Stimulated activated CD4-positive, alpha-beta T cell treated with anti-CD3 and anti-CD28 coated beads, Interleukin-1b, Interleukin-23, amount 100 ng/mL, for 4 hours (primary cell): ENCODE measurements at regions not wholly inside any gene's neighbourhood (a gene's known extent, or its start where the extent isn't known, plus 50 kb on each side); places are given as distances from the start of the nearest gene placed in this dataset.
"Not testable (repeated sequence)": the region's sequence is repeated elsewhere in the genome, so short reads cannot be mapped to it uniquely, and the experiment has no call there.

Source experiments
- DNase-seq, 2 donors: peaks; one replicate each; pipeline ENCODE4 v3.0.0-alpha.2; 2020; ENCODE audit warnings: low read depth in 2 of 2

- no peak for DNase-seq
Observed at GRCh38 chr10:101280511-101280910, 51.2 kb upstream of the LBX1 start.

- not testable (repeated sequence) for DNase-seq
Observed at GRCh38 chr10:101280921-101281320, 51.7 kb upstream of the LBX1 start.

- no peak for DNase-seq
Observed at GRCh38 chr10:101282947-101283346, 53.7 kb upstream of the LBX1 start.

- no peak for DNase-seq
Observed at GRCh38 chr10:101283762-101284100, 54.5 kb upstream of the LBX1 start.

- no peak for DNase-seq
Observed at GRCh38 chr10:101284101-101284743, 55.0 kb upstream of the LBX1 start.

GRCh38 chr10:101284744-101285463 is 55.6 kb upstream of the LBX1 start:
- no peak for DNase-seq

- DNase-seq: no peak
Observed at GRCh38 chr10:101285519-101286070, 56.3 kb upstream of the LBX1 start.

- DNase-seq: no peak
Observed at GRCh38 chr10:101286248-101287046, 57.2 kb upstream of the LBX1 start.

GRCh38 chr10:101287183-101287996 is 58.1 kb upstream of the LBX1 start:
- no peak for DNase-seq

- no peak for DNase-seq
Observed at GRCh38 chr10:101287997-101288635, 58.9 kb upstream of the LBX1 start.

GRCh38 chr10:101289541-101289940 is 60.3 kb upstream of the LBX1 start:
- no peak for DNase-seq

- DNase-seq: no peak
Observed at GRCh38 chr10:101290431-101290830, 61.2 kb upstream of the LBX1 start.

- no peak for DNase-seq
Observed at GRCh38 chr10:101290881-101291280, 61.6 kb upstream of the LBX1 start.

- DNase-seq: peak; percentile 38 to 52
Observed at GRCh38 chr10:101291331-101292193, 62.3 kb upstream of the LBX1 start.

GRCh38 chr10:101292194-101293006 is 61.6 kb upstream of the BTRC start:
- no peak for DNase-seq

- no peak for DNase-seq
Observed at GRCh38 chr10:101293007-101293723, 60.8 kb upstream of the BTRC start.

GRCh38 chr10:101294109-101294508 is 59.9 kb upstream of the BTRC start:
- DNase-seq: no peak

GRCh38 chr10:101295261-101295660 is 58.7 kb upstream of the BTRC start:
- no peak for DNase-seq
